GM12878 (cell line): ENCODE measurements at regions not wholly inside any gene's neighbourhood (a gene's known extent, or its start where the extent isn't known, plus 50 kb on each side); places are given as distances from the start of the nearest gene placed in this dataset.

Experiments
- ATAC-seq: fragments of 200-7000 bp; cut with Tn5 transposase; 3 replicates; pipeline ENCODE4 v1.9.1; 2020; ENCODE audit warnings: mild to moderate bottlenecking, moderate library complexity
- BruUV-seq: library from RNA; stranded (reverse); fragments of 400-500 nt; replicated peaks from 2 replicates; lab custom pipeline; 2021; lab: Mats Ljungman, UMichigan
- CTCF ChIA-PET: fragments of 300-600 bp; sonication (Branson Sonifier 250); formaldehyde crosslinking; extraction: SDS; loops from one replicate; lab custom pipeline; 2021; ENCODE audit warnings: inconsistent platforms; lab: Yijun Ruan, JAX
- POLR2A ChIA-PET: fragments of 350-600 bp; formaldehyde crosslinking; extraction: SDS; loops from one replicate; lab custom pipeline; 2021; ENCODE audit warnings: inconsistent platforms; lab: Charles Lee
- RAD21 ChIA-PET: fragments of 300-600 bp; sonication (Branson Sonifier 250); formaldehyde crosslinking; loops from one replicate; lab custom pipeline; 2023; ENCODE audit warnings: antibody characterized with exemption; ENCODE audit not compliant: unreplicated experiment; lab: Charles Lee
- SMC1A ChIA-PET: fragments of 300-600 bp; sonication (Branson Sonifier 250); formaldehyde crosslinking; loops from one replicate; lab custom pipeline; 2023; ENCODE audit not compliant: unreplicated experiment, uncharacterized antibody; lab: Charles Lee
- DNase-seq: peaks from one replicate; pipeline ENCODE4 v3.0.0-alpha.2; 2011; ENCODE audit warnings: low read depth, low spot score
- FAIRE-seq: peaks from 3 replicates; lab custom pipeline; 2011; peaks lifted over from hg19 to GRCh38; lab: Jason Lieb, UNC
- H2AFZ ChIP-seq: 2 replicates; pipeline ENCODE4 v1.6.0; 2011; ENCODE audit warnings: low read depth, low read length, control low read depth; ENCODE audit not compliant: control insufficient read depth
- H3K27ac ChIP-seq: 2 replicates; pipeline ENCODE4 v1.5.1; 2011; ENCODE audit warnings: control low read depth; ENCODE audit not compliant: control insufficient read depth, insufficient read depth
- H3K27me3 ChIP-seq, 2 experiments: replicated peaks in 1 of 2; 2 replicates each; pipeline versions ENCODE4 v1.6.0 to v1.6.1; 2011; ENCODE audit warnings: low read length in 1 of 2; ENCODE audit not compliant: control insufficient read depth in 2 of 2, insufficient read depth in 2 of 2
- H3K36me3 ChIP-seq, 2 experiments: 2 replicates each; pipeline ENCODE4 v1.5.1; 2011; ENCODE audit warnings: low read length in 1 of 2; ENCODE audit not compliant: control insufficient read depth in 2 of 2, insufficient read depth in 2 of 2
- H3K4me1 ChIP-seq: 2 replicates; pipeline ENCODE4 v1.6.1; 2011; ENCODE audit warnings: mild to moderate bottlenecking, low read length, moderate library complexity, mixed read lengths; ENCODE audit not compliant: control insufficient read depth, insufficient read depth
- H3K4me2 ChIP-seq: 2 replicates; pipeline ENCODE4 v1.6.0; 2011; ENCODE audit warnings: control low read depth; ENCODE audit not compliant: control insufficient read depth, insufficient read depth
- H3K4me3 ChIP-seq: fragments of 200-600 bp; sonication (generic); 2 replicates; pipeline ENCODE4 v1.5.1; 2016
- H3K79me2 ChIP-seq: 2 replicates; pipeline ENCODE4 v1.6.0; 2011; ENCODE audit warnings: low read length; ENCODE audit not compliant: control insufficient read depth, insufficient read depth
- H3K9ac ChIP-seq: 2 replicates; pipeline ENCODE4 v1.8.0; 2011; ENCODE audit warnings: low read length, control low read depth, mixed read lengths; ENCODE audit not compliant: control insufficient read depth, insufficient read depth
- H3K9me3 ChIP-seq: replicated peaks from 3 replicates; pipeline ENCODE4 v1.5.1; 2011; ENCODE audit warnings: mild to moderate bottlenecking, low read length; ENCODE audit not compliant: control insufficient read depth, insufficient read depth
- H4K20me1 ChIP-seq: 2 replicates; pipeline ENCODE4 v1.6.0; 2011; ENCODE audit not compliant: control insufficient read depth, insufficient read depth
- ATF7 ChIP-seq: fragments of 450-650 bp; IDR thresholded peaks from 2 replicates; pipeline ENCODE4 v1.6.1; 2016; ENCODE audit warnings: low read depth, mild to moderate bottlenecking
- CHD1 ChIP-seq: IDR thresholded peaks from 2 replicates; pipeline ENCODE4 v1.6.1; 2012; ENCODE audit warnings: low read depth, low read length, improper control_type of control experiment
- FOS ChIP-seq: IDR thresholded peaks from 3 replicates; pipeline ENCODE4 v1.6.1; 2011; ENCODE audit warnings: borderline replicate concordance; ENCODE audit not compliant: insufficient read length; ENCODE audit errors: extremely low read depth
- FOXK2 ChIP-seq: fragments of 450-650 bp; IDR thresholded peaks from 2 replicates; pipeline ENCODE4 v1.6.1; 2017; ENCODE audit warnings: mild to moderate bottlenecking, moderate library complexity
- MEF2B ChIP-seq: fragments of 450-650 bp; IDR thresholded peaks from 2 replicates; pipeline ENCODE4 v1.6.1; 2018; ENCODE audit warnings: mild to moderate bottlenecking, moderate library complexity; ENCODE audit not compliant: partially characterized antibody, poor library complexity, severe bottlenecking
- NRF1 ChIP-seq: conservative IDR thresholded peaks from 2 replicates; pipeline ENCODE4 v1.6.1; 2011; ENCODE audit warnings: mild to moderate bottlenecking, low read depth, low read length, improper control_type of control experiment
- POLR2A ChIP-seq: IDR thresholded peaks from 2 replicates; pipeline ENCODE4 v1.6.1; 2011; ENCODE audit warnings: low read depth, mild to moderate bottlenecking, low read length
- RBBP5 ChIP-seq: fragments of 200-600 bp; sonication (generic); conservative IDR thresholded peaks from 2 replicates; pipeline ENCODE4 v1.6.1; 2016
- RCOR1 ChIP-seq: conservative IDR thresholded peaks from 2 replicates; pipeline ENCODE4 v1.6.1; 2012; ENCODE audit warnings: low read depth, low read length, improper control_type of control experiment
- SIX5 ChIP-seq: IDR thresholded peaks from 2 replicates; pipeline ENCODE4 v1.6.1; 2011; ENCODE audit warnings: mild to moderate bottlenecking, low read depth, low read length, moderate library complexity; ENCODE audit not compliant: severe bottlenecking
- SMAD1 ChIP-seq: fragments of 450-650 bp; IDR thresholded peaks from 2 replicates; pipeline ENCODE4 v1.6.1; 2018; ENCODE audit warnings: mild to moderate bottlenecking, low read depth; ENCODE audit not compliant: partially characterized antibody
- SREBF1 ChIP-seq: IDR thresholded peaks from 2 replicates; pipeline ENCODE4 v1.6.1; 2012; ENCODE audit warnings: mild to moderate bottlenecking, low read length
- ZNF24 ChIP-seq: fragments of 450-650 bp; IDR thresholded peaks from 2 replicates; pipeline ENCODE4 v1.6.1; 2017; ENCODE audit warnings: antibody characterized with exemption, mild to moderate bottlenecking
- WGBS: methylation state at CpG from one replicate; pipeline ENCODE4 v1.1.6; 2016; ENCODE audit warnings: low lambda C conversion rate; ENCODE audit not compliant: insufficient replicate concordance, insufficient coverage; ENCODE audit errors: missing lambda C conversion rate; 5-methylcytosine and 5-hydroxymethylcytosine counted together
- in situ Hi-C: fragments of 300-500 bp; cut with MboI; formaldehyde crosslinking; loops from 9 replicates; pipeline ENCODE4 v1.14.3; 2018; ENCODE audit warnings: mixed read lengths
- intact Hi-C: fragments of 100-400 bp; cut with micrococcal nuclease; formaldehyde crosslinking; loops from one replicate; pipeline ENCODE4 v1.14.2; 2022; ENCODE audit not compliant: unreplicated experiment
- TF ChIP-seq, protein P1 (sequence below): fragments of 450-650 bp; conservative IDR thresholded peaks from 2 replicates; pipeline ENCODE4 v1.6.1; 2017; ENCODE audit warnings: mild to moderate bottlenecking, moderate library complexity
- TF ChIP-seq, protein P2 (sequence below): fragments of 450-650 bp; IDR thresholded peaks from 2 replicates; pipeline ENCODE4 v1.6.1; 2018; ENCODE audit warnings: mild to moderate bottlenecking, low read depth, moderate library complexity; ENCODE audit not compliant: partially characterized antibody
- TF ChIP-seq, protein P3 (sequence below): fragments of 450-650 bp; IDR thresholded peaks from 2 replicates; pipeline ENCODE4 v1.6.1; 2017; ENCODE audit warnings: mild to moderate bottlenecking, low read depth, inconsistent platforms; ENCODE audit not compliant: poor library complexity, severe bottlenecking

DNA sequence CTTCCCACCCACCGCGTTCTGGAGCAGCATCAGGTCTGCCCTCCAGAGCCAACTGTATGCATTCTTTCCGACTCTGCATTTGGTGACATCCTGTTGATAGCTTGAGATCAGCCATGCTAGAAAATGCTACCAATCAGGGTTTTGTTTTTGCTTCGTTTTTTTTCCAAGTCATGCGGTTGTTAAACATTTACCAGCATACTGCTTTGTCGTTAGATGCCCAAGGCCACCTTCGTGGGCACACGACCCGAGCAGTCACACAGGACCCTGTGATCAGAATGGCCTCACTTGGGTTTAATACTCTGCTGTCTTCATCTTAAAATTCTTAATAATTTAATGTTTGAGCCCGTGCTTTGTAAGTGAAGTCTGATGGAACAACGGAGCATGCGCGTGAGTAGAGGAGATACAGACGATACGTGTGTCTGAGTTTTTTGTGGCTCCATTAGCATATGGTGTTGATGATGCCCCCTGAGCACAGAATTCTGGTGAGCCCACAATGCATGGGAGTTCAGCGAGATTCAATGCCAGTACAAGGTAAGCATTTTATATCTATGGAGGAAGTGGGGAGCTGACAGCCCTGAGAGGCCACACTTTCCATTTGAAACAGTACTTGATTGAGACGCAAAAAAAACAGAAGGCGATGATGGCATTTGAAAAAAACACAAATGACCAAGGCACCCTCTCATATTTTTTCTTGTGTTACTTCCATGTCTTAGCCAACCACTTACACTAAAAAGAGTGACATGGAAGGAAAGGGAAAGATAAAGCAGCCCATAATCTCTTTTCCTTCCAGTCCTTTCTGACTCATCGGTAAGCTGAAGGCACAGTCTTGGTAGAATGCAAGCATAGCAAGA is 323.6 kb downstream of the BCOR start:
- ChIA-PET CTCF (no interaction called here), POLR2A (no interaction called here), RAD21 (no interaction called here), SMC1A (no interaction called here)
- Histone ChIP-seq H3K36me3 (no peaks in the 10 kb centered on the region), H4K20me1 (no peaks in the 10 kb centered on the region), H3K4me3 (no peak overlapping the region), H3K27ac (no peak overlapping the region), H3K9me3 (no peaks in the 10 kb centered on the region; the same call in 2 of the 3 replicates), H3K79me2 (no peaks in the 10 kb centered on the region), H3K9ac (no peak overlapping the region), H3K27me3 (no peaks in the 10 kb centered on the region; a peak in 2 of 4 replicates), H3K4me1 (0 out of 2 replicates have a peak, but pooled peaks cover 7% of the 10 kb centered on the region), H2AFZ (no peak overlapping the region), H3K4me2 (no peak overlapping the region)
- no peak for DNase-seq
- FAIRE-seq: no peak
- in situ Hi-C loops: no loop called here
- intact Hi-C loops: no loop called here
- no peak for TF ChIP-seq SMAD1
- TF ChIP-seq SIX5: no peak
- no peak for TF ChIP-seq MEF2B
- TF ChIP-seq FOXK2: no peak
- no peak for TF ChIP-seq RBBP5
- no peak for TF ChIP-seq CHD1
- TF ChIP-seq ATF7: no peak
- TF ChIP-seq ZNF24: no peak
- no peak for TF ChIP-seq SREBF1
- TF ChIP-seq, protein P1, sequence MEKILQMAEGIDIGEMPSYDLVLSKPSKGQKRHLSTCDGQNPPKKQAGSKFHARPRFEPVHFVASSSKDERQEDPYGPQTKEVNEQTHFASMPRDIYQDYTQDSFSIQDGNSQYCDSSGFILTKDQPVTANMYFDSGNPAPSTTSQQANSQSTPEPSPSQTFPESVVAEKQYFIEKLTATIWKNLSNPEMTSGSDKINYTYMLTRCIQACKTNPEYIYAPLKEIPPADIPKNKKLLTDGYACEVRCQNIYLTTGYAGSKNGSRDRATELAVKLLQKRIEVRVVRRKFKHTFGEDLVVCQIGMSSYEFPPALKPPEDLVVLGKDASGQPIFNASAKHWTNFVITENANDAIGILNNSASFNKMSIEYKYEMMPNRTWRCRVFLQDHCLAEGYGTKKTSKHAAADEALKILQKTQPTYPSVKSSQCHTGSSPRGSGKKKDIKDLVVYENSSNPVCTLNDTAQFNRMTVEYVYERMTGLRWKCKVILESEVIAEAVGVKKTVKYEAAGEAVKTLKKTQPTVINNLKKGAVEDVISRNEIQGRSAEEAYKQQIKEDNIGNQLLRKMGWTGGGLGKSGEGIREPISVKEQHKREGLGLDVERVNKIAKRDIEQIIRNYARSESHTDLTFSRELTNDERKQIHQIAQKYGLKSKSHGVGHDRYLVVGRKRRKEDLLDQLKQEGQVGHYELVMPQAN: no peak
- TF ChIP-seq POLR2A: no peak
- no peak for TF ChIP-seq RCOR1
- TF ChIP-seq, protein P2, sequence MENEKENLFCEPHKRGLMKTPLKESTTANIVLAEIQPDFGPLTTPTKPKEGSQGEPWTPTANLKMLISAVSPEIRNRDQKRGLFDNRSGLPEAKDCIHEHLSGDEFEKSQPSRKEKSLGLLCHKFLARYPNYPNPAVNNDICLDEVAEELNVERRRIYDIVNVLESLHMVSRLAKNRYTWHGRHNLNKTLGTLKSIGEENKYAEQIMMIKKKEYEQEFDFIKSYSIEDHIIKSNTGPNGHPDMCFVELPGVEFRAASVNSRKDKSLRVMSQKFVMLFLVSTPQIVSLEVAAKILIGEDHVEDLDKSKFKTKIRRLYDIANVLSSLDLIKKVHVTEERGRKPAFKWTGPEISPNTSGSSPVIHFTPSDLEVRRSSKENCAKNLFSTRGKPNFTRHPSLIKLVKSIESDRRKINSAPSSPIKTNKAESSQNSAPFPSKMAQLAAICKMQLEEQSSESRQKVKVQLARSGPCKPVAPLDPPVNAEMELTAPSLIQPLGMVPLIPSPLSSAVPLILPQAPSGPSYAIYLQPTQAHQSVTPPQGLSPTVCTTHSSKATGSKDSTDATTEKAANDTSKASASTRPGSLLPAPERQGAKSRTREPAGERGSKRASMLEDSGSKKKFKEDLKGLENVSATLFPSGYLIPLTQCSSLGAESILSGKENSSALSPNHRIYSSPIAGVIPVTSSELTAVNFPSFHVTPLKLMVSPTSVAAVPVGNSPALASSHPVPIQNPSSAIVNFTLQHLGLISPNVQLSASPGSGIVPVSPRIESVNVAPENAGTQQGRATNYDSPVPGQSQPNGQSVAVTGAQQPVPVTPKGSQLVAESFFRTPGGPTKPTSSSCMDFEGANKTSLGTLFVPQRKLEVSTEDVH: no peak
- TF ChIP-seq FOS: no peak
- TF ChIP-seq NRF1: no peak
- TF ChIP-seq, protein P3, sequence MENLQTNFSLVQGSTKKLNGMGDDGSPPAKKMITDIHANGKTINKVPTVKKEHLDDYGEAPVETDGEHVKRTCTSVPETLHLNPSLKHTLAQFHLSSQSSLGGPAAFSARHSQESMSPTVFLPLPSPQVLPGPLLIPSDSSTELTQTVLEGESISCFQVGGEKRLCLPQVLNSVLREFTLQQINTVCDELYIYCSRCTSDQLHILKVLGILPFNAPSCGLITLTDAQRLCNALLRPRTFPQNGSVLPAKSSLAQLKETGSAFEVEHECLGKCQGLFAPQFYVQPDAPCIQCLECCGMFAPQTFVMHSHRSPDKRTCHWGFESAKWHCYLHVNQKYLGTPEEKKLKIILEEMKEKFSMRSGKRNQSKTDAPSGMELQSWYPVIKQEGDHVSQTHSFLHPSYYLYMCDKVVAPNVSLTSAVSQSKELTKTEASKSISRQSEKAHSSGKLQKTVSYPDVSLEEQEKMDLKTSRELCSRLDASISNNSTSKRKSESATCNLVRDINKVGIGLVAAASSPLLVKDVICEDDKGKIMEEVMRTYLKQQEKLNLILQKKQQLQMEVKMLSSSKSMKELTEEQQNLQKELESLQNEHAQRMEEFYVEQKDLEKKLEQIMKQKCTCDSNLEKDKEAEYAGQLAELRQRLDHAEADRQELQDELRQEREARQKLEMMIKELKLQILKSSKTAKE: no peak
- no TSS peak for BruUV-seq
- 41% methylated on average over 19 of the region's 19 CpGs for WGBS
- ATAC-seq: no peak
